Right cardiac atrium (tissue), 5 donors: ENCODE measurements at regions not wholly inside any gene's neighbourhood (a gene's known extent, or its start where the extent isn't known, plus 50 kb on each side); places are given as distances from the start of the nearest gene placed in this dataset.

Source experiments
- ATAC-seq, 2 donors: fragments of 200-7000 bp; cut with Tn5 transposase; one replicate each; pipeline versions ENCODE4 v1.8.0 to v1.9.1; 2020; ENCODE audit warnings: moderate library complexity in 2 of 2, mild to moderate bottlenecking in 1 of 2
- DNase-seq, 3 donors: peaks; one replicate each; pipeline ENCODE4 v3.0.0-alpha.2; 2020
- H3K27ac ChIP-seq: one replicate; pipeline ENCODE4 v1.5.1; 2013; ENCODE audit warnings: mild to moderate bottlenecking, low read length, control low read depth, moderate library complexity
- H3K27me3 ChIP-seq: one replicate; pipeline ENCODE4 v1.6.1; 2013; ENCODE audit not compliant: control insufficient read depth, insufficient read depth
- H3K4me1 ChIP-seq: one replicate; pipeline ENCODE4 v1.6.1; 2013; ENCODE audit warnings: low read length; ENCODE audit not compliant: control insufficient read depth, insufficient read depth
- H3K4me3 ChIP-seq: one replicate; pipeline ENCODE4 v1.5.1; 2013; ENCODE audit warnings: low read length, control low read depth
- H3K9me3 ChIP-seq: one replicate; pipeline ENCODE4 v1.6.1; 2013; ENCODE audit warnings: low read length; ENCODE audit not compliant: control insufficient read depth
- WGBS: extraction: QIAGEN DNeasy Blood & Tissue Kit; methylation state at CpG from one replicate; pipeline ENCODE4 v1.1.7; 2013; 5-methylcytosine and 5-hydroxymethylcytosine counted together
- intact Hi-C, 4 donors: fragments of 100-400 bp; cut with DNase I; formaldehyde crosslinking; loops; one replicate each; pipeline versions ENCODE4 v1.11.0 to v1.14.0; 2022 to 2023
- donor health status: healthy with polysubstance abuse.
- donor health status: DM: no; HTN: yes; CAD: no.
- donor health status: DM: no; HTN: no; CAD: no.
- donor health status: DM: no; HTN: yes; CAD: no; lungs with severe emphysema.
- donor health status: DM: yes; HTN: yes; CAD: no.

GRCh38 chr5:54367844-54368243 lies 57.5 kb upstream of the ARL15 start:
- Histone ChIP-seq H3K27me3 (no peaks in the 10 kb centered on the region), H3K4me1 (no peaks in the 10 kb centered on the region), H3K9me3 (no peaks in the 10 kb centered on the region), H3K4me3 (no peak overlapping the region), H3K27ac (no peak overlapping the region)
- WGBS: 93% methylated on average over 1 of the region's 1 CpG
- intact Hi-C loops: no loop called here
- DNase-seq (no peak), ATAC-seq (no peak)

GRCh38 chr5:54366707-54367106 lies 56.3 kb upstream of the ARL15 start:
- ATAC-seq (no peak), DNase-seq (no peak)
- Histone ChIP-seq H3K9me3 (no peaks in the 10 kb centered on the region), H3K4me1 (peaks cover 2% of the 10 kb centered on the region), H3K27me3 (no peaks in the 10 kb centered on the region), H3K27ac (no peak overlapping the region), H3K4me3 (no peak overlapping the region)
- intact Hi-C loops: no loop called here

- Histone ChIP-seq H3K27me3 (no peaks in the 10 kb centered on the region), H3K4me3 (no peak overlapping the region), H3K4me1 (peaks cover 5% of the 10 kb centered on the region), H3K9me3 (no peaks in the 10 kb centered on the region), H3K27ac (no peak overlapping the region)
- DNase-seq (no peak), ATAC-seq (no peak)
- intact Hi-C loops: no loop called here
Measured at GRCh38 chr5:54363669-54364068, 53.3 kb upstream of the ARL15 start.

- no peak overlapping the region for H3K27ac ChIP-seq
- H3K9me3 ChIP-seq: no peaks in the 10 kb centered on the region
- ATAC-seq: no peak
- no peak for DNase-seq
- H3K4me3 ChIP-seq: no peak overlapping the region
- intact Hi-C loops: no loop called here
- peaks cover 5% of the 10 kb centered on the region for H3K4me1 ChIP-seq
- H3K27me3 ChIP-seq: no peaks in the 10 kb centered on the region
Measured at GRCh38 chr5:54362992-54363625, 52.7 kb upstream of the ARL15 start.

- DNase-seq (no peak), ATAC-seq (no peak)
- Histone ChIP-seq H3K4me3 (no peak overlapping the region), H3K9me3 (no peaks in the 10 kb centered on the region), H3K27ac (no peak overlapping the region), H3K27me3 (no peaks in the 10 kb centered on the region), H3K4me1 (peaks cover 5% of the 10 kb centered on the region)
- WGBS: 50% methylated on average over 2 of the region's 2 CpGs
- intact Hi-C loops: no loop called here
Measured at GRCh38 chr5:54362434-54362833, 52.1 kb upstream of the ARL15 start.

GRCh38 chr5:54361691-54362411 lies 51.5 kb upstream of the ARL15 start:
- intact Hi-C loops: no loop called here
- Histone ChIP-seq H3K27ac (no peak overlapping the region), H3K27me3 (no peaks in the 10 kb centered on the region), H3K4me3 (no peak overlapping the region), H3K4me1 (peaks cover 5% of the 10 kb centered on the region), H3K9me3 (no peaks in the 10 kb centered on the region)
- peak; percentile 59 to 89 (median 83) for DNase-seq
- WGBS: 65% methylated on average over 6 of the region's 6 CpGs
- ATAC-seq: peak; percentile 81 to 91

GRCh38 chr5:54360925-54361662 lies 50.7 kb upstream of the ARL15 start:
- DNase-seq (no peak), ATAC-seq (no peak)
- intact Hi-C loops: no loop called here
- no peaks in the 10 kb centered on the region for H3K9me3 ChIP-seq
- H3K27ac ChIP-seq: no peak overlapping the region
- peaks cover 5% of the 10 kb centered on the region for H3K4me1 ChIP-seq
- H3K27me3 ChIP-seq: no peaks in the 10 kb centered on the region
- H3K4me3 ChIP-seq: no peak overlapping the region
- WGBS: 62% methylated on average over 2 of the region's 2 CpGs
